Suppressor macrophage treated with lipopolysaccharide for 4 hours (primary cell): ENCODE measurements at regions not wholly inside any gene's neighbourhood (a gene's known extent, or its start where the extent isn't known, plus 50 kb on each side); places are given as distances from the start of the nearest gene placed in this dataset.

Source experiments
- DNase-seq: peaks from one replicate; pipeline ENCODE4 v3.0.0-alpha.2; 2020

DNA sequence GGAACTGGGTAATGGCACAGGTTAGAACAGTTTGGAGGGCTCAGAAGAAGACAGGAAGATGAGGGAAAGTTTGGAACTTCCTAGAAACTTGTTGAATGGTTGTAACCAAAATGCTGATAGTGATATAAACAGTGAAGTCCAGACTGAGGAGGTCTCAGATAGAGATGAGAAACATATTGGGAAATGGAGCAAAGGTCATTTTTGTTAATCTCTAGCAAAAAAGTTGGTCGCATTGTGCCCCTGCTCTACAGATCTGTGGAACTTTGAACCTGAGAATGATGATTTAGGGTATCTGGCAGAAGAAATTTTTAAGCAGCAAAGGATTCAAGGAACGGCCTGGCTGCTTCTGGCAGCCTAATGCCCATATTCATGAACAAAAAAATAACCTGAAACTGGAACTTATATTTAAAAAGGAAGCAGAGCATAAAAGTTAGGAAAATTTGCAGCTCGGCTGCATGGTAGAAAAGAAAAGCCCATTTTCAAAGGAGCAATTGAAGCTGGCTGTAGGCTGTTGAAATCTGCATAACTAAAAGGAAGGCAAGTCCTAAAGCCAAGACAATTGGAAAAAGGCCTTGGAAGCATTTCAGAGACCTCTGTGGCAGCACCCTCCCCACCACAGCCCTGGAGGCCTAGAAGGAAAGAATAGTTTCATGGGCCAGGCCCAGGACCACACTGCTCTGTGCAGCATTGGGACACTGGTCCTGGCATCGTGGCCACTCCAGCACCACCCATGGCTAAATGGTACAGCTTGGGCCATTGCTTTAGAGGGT, 182.6 kb upstream of the CD96 start:
- DNase-seq, result no peak

DNA sequence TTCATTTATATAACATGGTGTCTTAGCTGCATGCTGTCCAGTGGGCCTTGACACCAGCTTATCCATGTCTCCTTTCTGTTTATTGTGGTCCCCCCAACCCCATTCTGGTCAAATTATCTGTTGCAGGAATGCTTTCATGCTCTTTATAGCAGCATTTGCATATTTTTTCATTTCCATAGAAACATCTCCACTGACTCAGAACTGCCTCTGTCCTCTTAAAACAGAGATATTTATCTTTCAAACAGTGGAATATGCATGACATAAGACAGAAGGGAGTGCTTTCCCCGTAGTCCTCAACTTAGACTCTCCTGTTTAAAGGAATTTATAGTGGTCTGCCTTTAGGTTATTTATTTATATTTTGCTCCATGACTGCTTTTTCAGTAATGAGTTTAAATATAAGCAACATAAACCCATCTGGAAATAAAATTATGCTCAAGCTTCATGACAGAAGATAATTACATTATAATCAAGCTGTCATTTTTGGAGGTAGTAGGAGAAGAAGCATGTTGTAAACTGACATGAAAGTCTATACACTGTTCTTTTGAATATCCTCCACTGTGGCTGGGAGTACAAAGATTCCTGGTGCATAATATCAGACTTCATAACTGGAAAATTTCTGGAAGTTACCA, 179.5 kb upstream of the CD96 start:
- no peak for DNase-seq

DNA sequence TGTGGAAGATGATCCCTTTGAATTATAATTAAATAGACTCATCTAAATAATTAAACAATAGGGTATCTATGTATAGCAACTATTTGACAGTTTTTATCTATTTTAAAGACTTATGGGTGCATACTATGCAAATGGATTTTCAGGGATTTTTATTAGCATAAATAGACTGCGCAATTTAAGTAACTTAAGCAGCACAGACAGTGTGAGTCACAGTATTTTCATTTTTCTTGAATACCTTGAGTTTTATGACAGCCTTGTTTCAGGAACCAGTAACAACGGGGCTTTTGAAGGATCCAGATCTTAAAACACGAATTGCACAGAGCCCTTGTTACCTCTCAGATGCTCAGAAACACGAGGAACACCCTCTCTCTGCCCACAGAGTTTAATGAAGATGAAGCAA, 175.5 kb upstream of the CD96 start:
- no peak for DNase-seq

DNA sequence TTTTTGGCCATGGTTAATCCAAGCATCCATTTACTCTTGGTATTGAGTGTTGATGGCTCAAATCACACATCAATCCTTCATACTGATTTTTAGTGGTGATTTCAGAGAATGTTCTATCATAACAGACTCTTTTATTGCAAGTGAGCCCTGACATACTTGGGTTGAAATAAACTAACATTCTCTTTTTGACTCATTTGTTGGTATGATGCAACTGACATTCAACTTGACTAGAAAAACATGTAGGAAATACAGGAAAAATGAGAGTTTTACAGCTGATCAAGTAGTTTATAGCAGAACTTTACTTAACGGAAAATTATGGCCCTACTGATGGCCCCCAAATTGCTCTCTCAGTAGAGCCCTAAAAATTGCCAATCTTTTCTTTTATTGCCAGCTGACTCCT, 173.9 kb upstream of the CD96 start:
- no peak for DNase-seq

DNA sequence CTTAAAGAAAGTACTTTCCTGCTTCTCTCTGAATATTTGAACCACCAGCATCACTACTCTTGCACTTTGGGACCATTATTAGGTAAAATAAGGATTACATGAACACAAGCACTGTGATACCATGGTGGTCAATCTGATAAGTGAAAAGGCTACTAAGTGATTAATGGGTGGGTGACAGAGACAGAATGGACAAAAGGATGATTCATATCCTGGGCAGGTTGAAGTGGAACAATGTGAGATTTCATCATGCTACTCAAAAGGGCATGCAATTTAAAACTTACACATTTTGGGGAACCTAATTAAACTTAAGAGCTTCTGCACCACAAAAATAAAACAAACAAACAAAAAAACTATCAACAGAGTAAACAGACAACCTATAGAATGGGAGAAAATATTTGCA, 172.0 kb upstream of the CD96 start:
- DNase-seq, result no peak

DNA sequence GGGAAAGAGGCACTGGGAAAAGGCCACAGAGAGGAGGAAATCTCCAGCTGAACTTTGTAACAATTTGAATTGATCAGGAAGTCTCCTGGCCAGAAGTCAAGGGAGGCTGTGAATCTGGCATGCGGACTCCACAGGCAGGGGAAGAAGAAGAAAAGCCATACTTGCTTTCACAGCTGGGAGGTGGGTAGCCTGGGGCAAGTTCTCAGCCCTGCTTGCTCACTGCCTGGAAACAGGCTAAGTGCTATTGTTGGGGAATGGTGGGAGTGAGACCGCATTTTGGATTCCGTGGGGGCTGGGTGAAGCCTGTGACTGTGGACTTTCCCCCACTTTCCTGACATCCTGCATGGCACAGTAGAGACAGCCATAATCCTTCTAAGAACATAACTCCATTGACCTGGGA, 168.8 kb upstream of the CD96 start:
- DNase-seq, result no peak

DNA sequence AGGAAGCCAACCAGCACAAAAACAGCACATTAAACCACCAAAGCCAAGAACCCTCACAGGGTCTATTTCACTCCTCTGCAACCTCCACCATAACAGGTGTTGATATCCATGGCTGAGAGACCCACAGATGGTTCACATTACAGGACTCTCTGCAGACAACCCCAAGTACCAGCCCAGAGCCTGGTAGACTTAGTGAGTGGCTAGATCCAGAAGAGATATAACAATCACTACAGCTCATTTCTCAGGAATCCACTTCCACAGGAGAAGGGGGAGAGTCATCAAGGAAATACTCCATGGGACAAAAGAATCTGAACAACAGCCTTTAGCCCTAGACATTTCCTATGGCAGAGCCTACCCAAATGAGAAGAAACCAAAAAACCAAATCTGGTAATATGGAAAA, 168.1 kb upstream of the CD96 start:
- DNase-seq, result no peak

DNA sequence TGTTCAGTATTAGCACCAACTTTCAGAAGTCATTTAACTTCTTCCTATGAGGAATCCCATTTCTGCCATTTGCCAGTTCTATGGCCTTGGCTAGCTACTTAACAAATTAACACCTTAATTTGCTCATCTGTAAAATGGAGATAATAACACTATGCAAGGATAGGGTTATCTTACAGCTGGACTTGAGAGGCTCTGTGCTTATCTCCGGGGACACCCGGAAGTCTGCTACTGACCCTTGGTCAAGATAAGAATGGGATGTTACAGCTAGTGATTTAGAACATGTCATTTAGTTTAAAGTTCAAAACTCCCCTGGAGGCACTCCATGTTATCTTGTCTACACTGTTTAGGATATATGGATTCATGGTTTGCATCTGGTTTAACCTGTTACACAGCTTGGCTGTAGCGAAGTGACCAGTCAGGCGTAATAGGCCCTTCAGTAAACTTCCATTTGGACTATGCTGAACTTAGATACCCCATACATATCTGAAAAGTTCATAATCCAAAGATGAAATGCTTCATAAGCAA, 156.0 kb upstream of the CD96 start:
- DNase-seq, result no peak

DNA sequence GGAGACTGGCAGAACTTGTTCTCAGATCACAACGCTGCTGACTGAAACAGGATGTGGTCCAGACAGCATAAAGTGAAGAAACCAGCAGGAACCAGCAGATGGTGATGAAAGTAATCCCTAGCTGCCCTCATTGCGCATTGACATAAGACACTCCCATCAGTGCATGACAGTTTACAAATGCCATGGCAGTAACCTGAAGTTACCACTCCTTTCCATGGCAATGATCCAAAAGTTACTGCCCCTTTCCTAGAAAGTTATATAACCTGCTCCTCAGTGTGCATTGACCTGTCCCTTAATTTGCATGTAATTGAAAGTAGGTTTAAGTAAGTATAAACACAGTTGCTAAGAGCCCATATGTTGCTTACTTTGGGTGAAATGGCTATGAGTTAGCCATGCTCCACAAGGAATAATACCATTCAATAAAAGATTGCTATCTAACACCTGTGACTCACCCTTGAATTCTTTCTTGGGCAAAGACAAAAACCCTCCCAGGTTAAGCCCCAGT, 149.1 kb upstream of the CD96 start:
- no peak for DNase-seq

DNA sequence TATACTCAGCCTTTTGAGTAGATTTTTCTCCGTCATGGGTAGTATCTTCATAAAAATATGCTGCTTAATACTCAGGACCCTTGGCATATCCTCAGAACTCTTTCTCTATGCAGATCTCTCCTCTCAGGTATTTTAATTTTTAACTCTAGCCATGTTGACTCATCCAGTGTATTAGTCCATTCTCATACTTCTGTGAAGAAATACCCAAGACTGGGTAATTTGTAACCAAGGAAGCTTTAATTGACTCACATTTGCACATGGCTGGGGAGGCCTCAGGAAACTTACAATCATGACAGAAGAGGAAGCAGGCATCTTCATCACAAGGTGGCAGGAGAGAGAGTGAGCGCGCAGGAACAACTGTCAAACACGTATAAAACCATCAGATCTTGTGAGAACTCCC, 129.3 kb upstream of the CD96 start:
- no peak for DNase-seq

DNA sequence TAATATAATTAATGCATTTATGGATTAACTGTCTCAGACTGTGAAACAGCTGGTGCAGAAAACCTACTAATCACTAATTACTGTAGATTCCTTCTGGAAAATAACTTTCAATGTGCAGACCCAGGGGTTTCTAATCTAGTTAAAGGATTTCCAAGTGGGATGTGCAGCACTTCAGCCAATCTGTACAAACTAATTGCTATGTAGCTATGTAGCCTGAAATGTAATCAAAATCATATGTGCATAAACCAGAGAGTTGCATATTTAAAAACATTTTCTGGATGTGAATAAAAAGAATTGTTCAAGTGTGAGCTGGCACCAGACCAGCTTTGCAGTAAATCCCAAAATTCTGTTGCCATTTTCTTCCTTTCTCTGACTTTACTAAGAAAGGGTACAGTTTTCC, 127.5 kb upstream of the CD96 start:
- DNase-seq, result no peak

DNA sequence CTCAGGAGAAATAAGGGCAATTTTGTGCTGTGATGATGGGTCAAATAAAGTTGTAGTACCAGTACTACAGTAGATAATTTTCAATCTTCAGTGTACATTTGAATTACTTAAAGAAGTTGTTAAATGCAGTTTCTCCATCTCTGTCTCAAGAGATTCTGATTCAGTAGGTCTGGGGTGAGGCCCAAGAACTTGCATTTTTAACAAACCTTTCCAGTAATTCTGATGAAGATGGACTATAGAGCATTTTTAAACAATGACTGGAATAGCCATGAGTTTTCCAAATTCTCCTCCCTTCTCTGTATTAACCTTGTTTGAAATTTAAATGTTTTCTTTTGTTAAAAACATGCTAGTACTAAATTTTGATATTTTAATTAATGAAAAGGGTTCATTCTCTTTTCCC, 127.0 kb upstream of the CD96 start:
- DNase-seq, result no peak

DNA sequence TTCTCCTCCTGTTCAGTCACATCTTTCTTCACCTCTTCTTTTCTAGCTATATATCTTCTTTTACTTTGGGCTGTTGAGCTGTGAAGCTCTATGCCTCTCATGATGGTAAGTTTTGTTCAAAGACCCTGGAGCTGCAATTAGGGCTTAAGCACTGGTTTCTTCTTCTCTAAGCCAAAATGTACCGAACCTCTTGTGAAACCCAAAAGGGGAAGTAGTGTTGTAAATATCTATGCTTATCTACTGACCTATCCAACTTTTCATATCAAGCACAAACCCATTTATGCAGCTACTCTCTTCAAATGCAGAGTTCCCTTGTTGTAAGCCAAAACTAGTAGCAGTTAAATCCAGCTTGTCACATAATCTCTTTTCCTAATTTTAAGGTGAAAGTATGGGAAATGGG, 123.6 kb upstream of the CD96 start:
- no peak for DNase-seq

DNA sequence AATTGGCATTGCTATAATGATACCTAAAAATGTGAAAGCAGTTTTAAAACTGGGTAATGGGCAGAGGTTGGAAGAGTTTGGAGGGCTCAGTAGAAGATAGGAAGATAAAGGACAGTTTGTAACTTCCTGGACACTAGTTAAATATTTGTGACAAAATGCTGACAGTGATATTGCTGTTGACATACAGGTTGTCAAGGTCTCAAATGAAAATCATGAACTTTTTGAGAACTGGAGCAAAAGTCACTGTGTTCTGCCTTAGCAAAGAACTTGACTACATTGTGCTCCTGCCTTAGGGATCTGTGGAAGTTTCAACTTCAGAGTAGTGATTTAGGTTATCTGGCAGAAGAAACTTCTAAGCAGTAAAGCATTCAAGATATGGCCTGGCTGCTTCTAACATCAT, 113.7 kb upstream of the CD96 start:
- no peak for DNase-seq

DNA sequence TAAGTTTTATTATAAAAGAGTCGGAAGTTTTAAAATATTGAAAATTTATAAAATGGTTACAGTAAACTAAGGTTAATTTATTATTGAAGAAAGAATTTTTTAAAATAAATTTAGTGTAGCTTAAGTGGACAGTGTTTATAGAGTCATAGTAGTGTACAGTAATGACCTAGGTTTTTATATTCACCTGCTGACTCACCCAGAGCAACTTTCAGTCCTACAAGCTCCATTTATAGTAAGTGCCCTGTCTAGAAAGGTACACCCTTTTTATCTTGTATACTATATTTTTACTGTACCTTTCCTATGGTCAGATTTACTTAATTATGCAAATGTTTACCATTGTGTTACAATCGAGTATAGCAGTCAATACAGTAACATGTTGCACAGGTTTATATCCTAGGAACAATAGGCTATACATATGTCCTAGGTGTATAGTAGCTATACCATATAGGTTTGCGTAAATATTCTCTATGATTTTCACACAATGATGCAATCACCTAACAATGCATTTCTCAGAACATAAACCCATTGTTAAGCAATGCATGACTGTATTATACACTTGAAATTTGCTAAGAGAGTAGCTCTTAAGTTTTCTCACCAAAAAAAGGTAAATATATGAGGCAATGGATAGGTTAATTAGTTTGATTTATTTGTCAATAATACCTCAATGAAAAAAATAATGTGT, 106.9 kb upstream of the CD96 start:
- no peak for DNase-seq

DNA sequence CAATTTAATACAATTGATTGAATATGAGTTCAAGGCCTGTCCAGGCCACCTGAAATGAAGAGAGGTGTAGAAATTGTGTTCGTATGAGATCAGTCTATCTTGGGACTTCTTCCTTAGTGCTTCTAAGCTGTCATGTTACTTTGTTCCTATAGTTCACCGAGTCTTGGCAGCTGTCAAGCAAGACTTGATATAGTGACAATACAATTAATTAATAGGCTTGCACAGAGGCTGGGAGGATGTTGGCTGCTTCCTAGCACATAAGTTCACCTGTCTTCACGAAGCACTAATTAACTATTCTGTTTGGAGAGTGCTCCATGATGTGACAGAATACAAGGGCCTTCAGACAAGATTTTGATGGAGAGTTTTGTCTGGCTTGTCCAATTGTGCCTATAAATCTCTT, 103.7 kb upstream of the CD96 start:
- DNase-seq, result no peak

DNA sequence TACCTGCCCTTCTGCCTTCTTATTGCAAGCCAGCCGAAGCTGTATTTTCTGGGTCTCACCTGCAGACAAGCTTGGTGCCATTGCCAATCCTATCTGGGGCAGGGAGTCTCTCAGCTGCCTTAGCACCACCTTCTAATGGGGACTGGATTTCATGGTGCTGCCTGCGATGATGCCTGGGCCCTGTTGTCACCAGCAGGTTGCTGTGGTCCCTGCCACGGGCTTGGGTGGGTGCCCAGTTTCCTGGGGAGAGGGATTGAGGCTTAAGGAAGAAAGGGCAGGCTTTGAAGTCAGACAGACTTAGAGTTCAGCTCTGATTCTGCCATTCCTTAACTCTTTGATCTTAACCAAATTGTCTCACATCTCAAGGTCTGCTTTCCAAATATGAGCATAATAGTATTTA, 87.4 kb upstream of the CD96 start:
- no peak for DNase-seq

DNA sequence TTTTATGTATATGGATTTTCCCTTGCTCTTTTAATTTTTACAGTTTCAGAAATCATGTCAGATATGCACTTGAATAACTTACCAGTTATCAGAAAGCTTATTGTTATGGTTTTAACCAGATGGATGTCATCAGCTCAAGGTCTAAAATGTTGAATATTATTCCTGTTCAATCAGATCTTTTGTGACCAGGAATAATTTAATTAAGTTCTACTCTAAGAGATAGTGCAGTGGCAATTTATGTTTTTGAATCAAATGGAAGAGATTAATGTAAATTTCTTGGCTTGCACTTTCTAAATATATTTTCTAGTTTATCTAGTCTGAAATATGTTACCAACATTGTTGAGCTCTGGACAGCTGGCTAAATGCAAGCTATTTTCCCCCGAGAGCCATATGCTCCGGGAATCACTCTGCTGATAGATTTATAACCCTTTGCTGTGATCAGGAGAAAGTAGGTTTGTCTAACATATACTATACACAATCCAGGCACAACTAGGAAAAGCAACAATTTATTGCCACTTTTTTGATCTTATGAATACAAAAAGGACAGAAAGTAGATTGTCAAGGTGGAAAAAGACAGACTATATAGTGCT, 76.8 kb upstream of the CD96 start:
- no peak for DNase-seq

DNA sequence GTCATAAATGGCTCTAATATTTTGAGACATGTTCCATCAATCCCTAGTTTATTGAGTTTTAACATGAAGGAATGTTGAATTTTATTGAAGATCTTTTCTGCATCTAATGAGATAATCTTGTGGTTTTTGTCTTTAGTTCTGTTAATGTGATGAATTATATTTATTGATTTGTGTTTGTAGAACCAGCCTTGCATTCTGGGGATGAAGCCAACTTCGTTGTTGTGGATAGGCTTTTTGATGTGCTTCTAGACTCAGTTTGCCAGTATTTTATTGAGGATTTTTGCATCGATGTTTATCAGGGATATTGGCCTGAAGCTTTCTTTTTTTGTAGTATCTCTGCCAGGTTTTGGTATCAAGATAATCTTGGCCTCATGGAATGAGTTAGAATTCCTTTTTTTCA, 72.0 kb upstream of the CD96 start:
- no peak for DNase-seq

DNA sequence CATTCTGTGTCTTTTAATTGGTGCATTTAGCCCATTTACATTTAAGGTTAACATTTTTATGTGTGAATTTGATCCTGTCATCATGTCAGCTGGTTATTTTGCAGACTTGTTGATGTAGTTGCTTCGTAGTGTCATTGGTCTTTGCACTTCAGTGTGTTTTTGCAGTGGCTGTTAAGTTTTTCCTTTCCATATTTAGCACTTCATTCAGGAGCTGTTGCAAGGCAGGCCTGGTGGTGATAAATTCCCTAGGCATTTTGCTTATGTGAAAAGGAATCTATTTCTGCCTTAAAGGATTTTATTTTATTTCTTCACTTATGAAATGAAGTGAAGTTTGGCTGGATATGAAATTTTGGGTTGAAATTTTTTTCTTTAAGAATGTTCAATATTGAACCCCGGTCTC, 70.2 kb upstream of the CD96 start:
- DNase-seq, result no peak

DNA sequence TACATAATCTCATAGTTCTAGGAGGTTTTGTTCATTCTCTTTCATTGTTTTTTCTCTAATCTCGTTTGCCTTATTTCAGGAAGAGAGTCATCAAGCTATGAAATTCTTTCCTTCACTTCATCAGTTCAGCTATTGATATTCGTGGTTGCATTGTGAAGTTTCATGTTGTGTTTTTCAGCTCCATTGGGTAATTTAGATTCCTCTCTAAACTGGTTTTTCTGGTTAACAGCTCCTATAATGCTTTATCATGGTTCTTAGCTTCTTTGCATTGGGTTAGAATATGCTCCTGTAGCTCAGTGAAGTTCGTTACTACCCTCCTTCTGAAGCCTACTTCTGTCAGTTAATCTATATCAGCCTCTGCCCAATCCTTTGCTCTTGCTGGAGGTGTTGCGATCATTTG, 69.4 kb upstream of the CD96 start:
- DNase-seq, result no peak

DNA sequence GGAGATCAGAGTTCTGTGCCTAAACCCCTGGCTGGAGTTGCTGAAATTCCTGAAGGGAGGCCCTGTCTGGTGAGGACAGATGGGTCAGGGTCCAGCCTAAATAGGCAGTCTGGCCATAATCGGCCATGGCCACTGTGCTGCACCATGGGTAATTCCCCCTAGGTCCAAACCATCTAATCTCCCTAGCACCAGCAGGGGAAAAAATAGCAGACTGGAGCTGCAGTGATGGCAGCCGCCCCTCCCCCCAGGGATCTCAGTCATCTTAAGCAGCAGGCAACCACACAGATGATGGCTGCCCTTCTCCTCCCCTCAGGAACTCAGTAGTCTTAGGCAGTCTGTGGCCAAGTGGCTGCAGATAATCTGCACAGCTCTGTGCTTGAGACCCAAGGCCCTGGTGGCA, 68.4 kb upstream of the CD96 start:
- no peak for DNase-seq

DNA sequence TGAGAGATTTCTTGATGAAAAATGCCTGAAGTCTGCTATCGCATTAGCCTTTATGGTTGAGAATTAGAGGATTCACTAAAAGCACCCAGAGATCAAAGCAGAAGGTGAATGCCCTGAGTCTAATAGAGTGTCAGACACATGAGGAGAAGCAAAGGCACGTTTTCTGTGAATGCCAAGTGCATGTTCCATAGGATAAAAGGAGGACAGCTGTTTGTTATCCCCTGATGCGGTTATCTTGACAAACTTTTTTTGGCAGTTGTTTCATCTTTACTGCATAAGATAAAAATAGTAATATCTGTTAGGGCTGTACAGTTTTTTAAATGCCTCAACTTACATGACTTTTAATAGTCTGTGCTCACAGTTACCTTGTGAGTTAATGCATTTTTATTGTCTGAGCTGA, 65.3 kb upstream of the CD96 start:
- no peak for DNase-seq

DNA sequence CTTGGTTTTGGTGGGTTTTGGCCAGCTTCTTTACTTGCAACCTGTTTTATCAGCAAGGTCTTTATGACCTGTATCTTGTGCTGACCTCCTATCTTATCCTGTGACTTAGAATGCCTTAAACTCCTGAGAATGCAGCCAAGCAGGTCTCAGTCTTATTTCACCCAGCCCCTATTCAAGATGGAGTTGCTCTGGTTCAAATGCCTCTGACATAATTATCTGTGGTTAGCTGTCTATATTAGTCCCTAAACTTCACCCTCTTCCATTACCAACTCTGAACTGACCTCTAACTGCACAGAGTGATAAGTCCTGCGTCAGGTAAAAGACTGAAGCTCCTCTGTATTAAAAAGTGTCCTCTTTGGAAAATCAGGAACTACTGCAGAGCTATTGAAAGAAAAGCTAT, 61.9 kb upstream of the CD96 start:
- DNase-seq, result no peak
